ENCODE measurements at regions not wholly inside any gene's neighbourhood (a gene's known extent, or its start where the extent isn't known, plus 50 kb on each side); places are given as distances from the start of the nearest gene placed in this dataset.

GRCh38 chr2:180449171-180449915 is 442.2 kb upstream of the CWC22 start:
- no peak overlapping the region for H3K27ac ChIP-seq (ENCODE audit: low read length)
- ChIA-PET POLR2A (no interaction called here), CTCF (no interaction called here)
- no peak for ATAC-seq
- H3K27me3 ChIP-seq (ENCODE audit: control insufficient read depth, insufficient read depth, low read length), result no peaks in the 10 kb centered on the region
- in situ Hi-C loops (cut with HindIII; ENCODE audit: low pct_unique_long_range_greater_than_20kb, low sequenced_read_pairs) (no loop called here), intact Hi-C loops (cut with micrococcal nuclease; ENCODE audit: unreplicated experiment) (no loop called here)
- H3K9me3 ChIP-seq (ENCODE audit: control insufficient read depth, insufficient read depth, low read depth, low read length), result no peaks in the 10 kb centered on the region
- H3K36me3 ChIP-seq (ENCODE audit: control insufficient read depth, insufficient read depth, low read length), result no peaks in the 10 kb centered on the region; the same call in 1 of the 2 replicates
- TF ChIP-seq SIN3A (IDR thresholded peaks at IDR 0.05; ENCODE audit: borderline replicate concordance, insufficient read depth, low read depth, low read length) (no peak), REST (IDR thresholded peaks at IDR 0.05; ENCODE audit: insufficient read depth in 1 of 2, low read depth in 2 of 2, low read length in 1 of 2) (no peak), TCF7L2 (IDR thresholded peaks at IDR 0.05; ENCODE audit: low read depth, low read length) (no peak), CTCF (IDR thresholded peaks at IDR 0.05) (no peak), POLR2AphosphoS5 (IDR thresholded peaks at IDR 0.05; ENCODE audit: low read depth, low read length) (no peak)
- H3K4me3 ChIP-seq (ENCODE audit: low read depth in 2 of 2, low read length in 2 of 2), result no peak overlapping the region
- no peak for DNase-seq (ENCODE audit: low read depth, low spot score)
- no TSS peak for BruUV-seq (replicated peaks)
- H3K4me1 ChIP-seq (ENCODE audit: control insufficient read depth, insufficient read depth, low read length), result no peaks in the 10 kb centered on the region

GRCh38 chr2:180446492-180446891 is 439.4 kb upstream of the CWC22 start:
- DNase-seq (ENCODE audit: low read depth, low spot score) (no peak), ATAC-seq (no peak)
- no peak overlapping the region for H3K27ac ChIP-seq (ENCODE audit: low read length)
- no peak overlapping the region for H3K4me3 ChIP-seq (ENCODE audit: low read depth in 2 of 2, low read length in 2 of 2)
- POLR2A ChIA-PET, result no interaction called here
- no peaks in the 10 kb centered on the region; the same call in 1 of the 2 replicates for H3K36me3 ChIP-seq (ENCODE audit: control insufficient read depth, insufficient read depth, low read length)
- TF ChIP-seq REST (IDR thresholded peaks at IDR 0.05; ENCODE audit: insufficient read depth in 1 of 2, low read depth in 2 of 2, low read length in 1 of 2), result no peak
- no peak for TF ChIP-seq CTCF (IDR thresholded peaks at IDR 0.05)
- TF ChIP-seq TCF7L2 (IDR thresholded peaks at IDR 0.05; ENCODE audit: low read depth, low read length), result no peak
- no peak for TF ChIP-seq SIN3A (IDR thresholded peaks at IDR 0.05; ENCODE audit: borderline replicate concordance, insufficient read depth, low read depth, low read length)
- TF ChIP-seq POLR2AphosphoS5 (IDR thresholded peaks at IDR 0.05; ENCODE audit: low read depth, low read length), result no peak
- in situ Hi-C loops (cut with HindIII; ENCODE audit: low pct_unique_long_range_greater_than_20kb, low sequenced_read_pairs), result no loop called here
- no peaks in the 10 kb centered on the region for H3K27me3 ChIP-seq (ENCODE audit: control insufficient read depth, insufficient read depth, low read length)
- no peaks in the 10 kb centered on the region for H3K4me1 ChIP-seq (ENCODE audit: control insufficient read depth, insufficient read depth, low read length)
- 0 out of 2 replicates have a peak, but pooled peaks cover 3% of the 10 kb centered on the region for H3K9me3 ChIP-seq (ENCODE audit: control insufficient read depth, insufficient read depth, low read depth, low read length)
- intact Hi-C loops (cut with micrococcal nuclease; ENCODE audit: unreplicated experiment), result no loop called here
- CTCF ChIA-PET, result no interaction called here
- BruUV-seq (replicated peaks), result no TSS peak
